ENCODE measurements at regions not wholly inside any gene's neighbourhood (a gene's known extent, or its start where the extent isn't known, plus 50 kb on each side); places are given as distances from the start of the nearest gene placed in this dataset.

DNA sequence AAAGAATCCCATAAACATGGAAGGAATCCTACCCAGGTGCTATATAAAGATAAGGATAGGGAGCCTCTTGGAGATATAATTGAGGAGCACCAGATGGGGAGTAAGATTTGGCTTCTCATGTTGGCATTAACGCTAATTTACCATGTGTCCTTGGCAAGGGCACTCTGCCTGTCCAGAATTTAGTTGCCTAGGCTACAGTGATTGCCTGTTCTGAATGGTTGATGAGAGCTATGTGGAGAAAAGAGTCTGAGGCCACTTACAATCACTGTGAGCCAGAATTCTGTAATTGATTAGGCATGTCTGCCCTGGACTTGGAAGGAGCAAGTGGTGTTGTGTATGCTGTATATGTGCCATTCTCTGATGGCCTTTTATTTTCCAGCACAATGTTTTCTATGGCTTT is 1101.2 kb upstream of the RBFOX1 start:
- no peak for TF ChIP-seq POLR2A (IDR thresholded peaks at IDR 0.05)
- TF ChIP-seq, protein P1, sequence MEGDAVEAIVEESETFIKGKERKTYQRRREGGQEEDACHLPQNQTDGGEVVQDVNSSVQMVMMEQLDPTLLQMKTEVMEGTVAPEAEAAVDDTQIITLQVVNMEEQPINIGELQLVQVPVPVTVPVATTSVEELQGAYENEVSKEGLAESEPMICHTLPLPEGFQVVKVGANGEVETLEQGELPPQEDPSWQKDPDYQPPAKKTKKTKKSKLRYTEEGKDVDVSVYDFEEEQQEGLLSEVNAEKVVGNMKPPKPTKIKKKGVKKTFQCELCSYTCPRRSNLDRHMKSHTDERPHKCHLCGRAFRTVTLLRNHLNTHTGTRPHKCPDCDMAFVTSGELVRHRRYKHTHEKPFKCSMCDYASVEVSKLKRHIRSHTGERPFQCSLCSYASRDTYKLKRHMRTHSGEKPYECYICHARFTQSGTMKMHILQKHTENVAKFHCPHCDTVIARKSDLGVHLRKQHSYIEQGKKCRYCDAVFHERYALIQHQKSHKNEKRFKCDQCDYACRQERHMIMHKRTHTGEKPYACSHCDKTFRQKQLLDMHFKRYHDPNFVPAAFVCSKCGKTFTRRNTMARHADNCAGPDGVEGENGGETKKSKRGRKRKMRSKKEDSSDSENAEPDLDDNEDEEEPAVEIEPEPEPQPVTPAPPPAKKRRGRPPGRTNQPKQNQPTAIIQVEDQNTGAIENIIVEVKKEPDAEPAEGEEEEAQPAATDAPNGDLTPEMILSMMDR (IDR thresholded peaks at IDR 0.05): no peak
- no peak for TF ChIP-seq POLR2AphosphoS5 (IDR thresholded peaks at IDR 0.05)
- TF ChIP-seq EP300 (IDR thresholded peaks at IDR 0.05; ENCODE audit: low read depth): no peak

Data from transverse colon (tissue), 4 donors.